Forelimb muscle (tissue), 1 donor: ENCODE measurements at regions not wholly inside any gene's neighbourhood (a gene's known extent, or its start where the extent isn't known, plus 50 kb on each side); places are given as distances from the start of the nearest gene placed in this dataset.
"Not testable (repeated sequence)": the region's sequence is repeated elsewhere in the genome, so short reads cannot be mapped to it uniquely, and the experiment has no call there.

Experiments
- DNase-seq: peaks from one replicate; pipeline ENCODE4 v3.0.0-alpha.2; 2013; ENCODE audit warnings: low read depth

DNA sequence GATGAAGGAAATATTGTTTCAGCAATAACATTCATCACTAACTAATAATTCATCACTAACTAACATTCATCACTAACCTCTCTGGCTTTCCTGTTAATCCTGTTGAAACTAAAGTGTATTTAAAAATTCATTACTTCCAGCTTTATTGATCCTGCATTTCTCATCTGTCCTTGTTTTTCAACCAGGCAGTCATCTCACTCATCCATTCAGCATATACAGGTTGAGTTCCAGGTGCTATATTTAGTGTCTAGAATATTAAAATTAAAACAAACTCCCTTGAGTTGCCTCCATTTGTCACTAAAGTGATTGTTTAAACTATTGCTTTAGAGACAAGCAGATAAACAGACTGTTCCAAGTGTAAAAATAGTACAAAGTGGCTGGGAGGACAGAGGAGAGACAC lies 58.1 kb downstream of the ATXN7L3B start:
- DNase-seq, result no peak

DNA sequence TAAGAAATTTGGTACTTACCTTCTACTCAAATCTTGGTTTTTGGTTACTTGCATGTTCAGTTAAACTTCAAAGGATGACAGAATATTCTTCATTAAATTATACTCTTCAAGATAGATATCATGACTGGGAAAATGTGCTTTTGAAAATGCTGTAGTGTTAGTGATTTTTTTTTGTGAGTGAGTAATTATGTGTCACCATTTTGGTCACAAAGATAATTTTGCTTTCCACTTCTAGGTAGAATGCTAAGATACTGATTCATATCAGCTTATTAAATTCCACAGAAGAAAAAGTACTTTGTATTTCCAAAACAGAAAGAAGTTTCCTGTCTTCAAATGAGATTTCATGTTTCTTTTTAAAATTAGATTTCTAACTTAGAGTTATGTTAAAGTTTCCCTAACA lies 61.2 kb downstream of the ATXN7L3B start:
- no peak for DNase-seq

DNA sequence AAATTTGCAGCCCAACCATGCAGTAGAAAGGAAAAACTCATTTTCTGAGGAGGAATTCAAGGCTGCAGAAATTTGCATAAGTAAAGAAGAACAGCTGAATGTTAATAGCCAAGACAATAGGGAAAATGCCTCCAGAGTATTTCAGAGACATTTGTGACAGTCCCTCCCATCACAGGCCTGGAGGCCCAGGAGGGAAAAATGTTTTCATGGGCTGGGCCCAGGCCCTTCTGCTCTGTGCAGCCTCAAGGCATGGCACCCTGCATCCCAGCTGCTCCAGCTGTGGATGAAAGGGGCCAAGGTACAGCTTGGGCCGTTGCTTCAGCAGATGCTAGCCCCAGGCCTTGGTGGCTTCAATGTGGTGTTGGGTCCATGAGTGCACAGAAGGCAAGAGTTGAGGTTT lies 62.3 kb downstream of the ATXN7L3B start:
- no peak for DNase-seq

DNA sequence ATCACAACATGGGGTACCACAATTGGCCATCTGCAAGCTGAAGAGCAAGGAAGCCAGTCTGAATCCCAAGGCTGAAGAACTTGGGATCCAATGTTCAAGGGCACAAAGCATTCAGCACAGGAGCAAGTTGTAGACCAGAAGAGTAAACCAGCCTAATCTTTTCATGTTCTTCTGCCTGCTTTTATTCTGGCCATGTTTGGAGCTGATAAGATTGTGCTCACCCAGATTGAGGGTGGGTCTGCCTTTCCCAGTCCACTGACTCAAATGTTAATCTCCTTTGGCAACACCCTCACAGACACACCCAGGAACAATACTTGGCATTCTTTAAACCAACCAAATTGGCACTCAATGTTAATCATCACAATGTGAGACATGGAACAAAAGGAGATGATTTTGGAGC lies 63.2 kb downstream of the ATXN7L3B start:
- DNase-seq, result not testable (repeated sequence)

DNA sequence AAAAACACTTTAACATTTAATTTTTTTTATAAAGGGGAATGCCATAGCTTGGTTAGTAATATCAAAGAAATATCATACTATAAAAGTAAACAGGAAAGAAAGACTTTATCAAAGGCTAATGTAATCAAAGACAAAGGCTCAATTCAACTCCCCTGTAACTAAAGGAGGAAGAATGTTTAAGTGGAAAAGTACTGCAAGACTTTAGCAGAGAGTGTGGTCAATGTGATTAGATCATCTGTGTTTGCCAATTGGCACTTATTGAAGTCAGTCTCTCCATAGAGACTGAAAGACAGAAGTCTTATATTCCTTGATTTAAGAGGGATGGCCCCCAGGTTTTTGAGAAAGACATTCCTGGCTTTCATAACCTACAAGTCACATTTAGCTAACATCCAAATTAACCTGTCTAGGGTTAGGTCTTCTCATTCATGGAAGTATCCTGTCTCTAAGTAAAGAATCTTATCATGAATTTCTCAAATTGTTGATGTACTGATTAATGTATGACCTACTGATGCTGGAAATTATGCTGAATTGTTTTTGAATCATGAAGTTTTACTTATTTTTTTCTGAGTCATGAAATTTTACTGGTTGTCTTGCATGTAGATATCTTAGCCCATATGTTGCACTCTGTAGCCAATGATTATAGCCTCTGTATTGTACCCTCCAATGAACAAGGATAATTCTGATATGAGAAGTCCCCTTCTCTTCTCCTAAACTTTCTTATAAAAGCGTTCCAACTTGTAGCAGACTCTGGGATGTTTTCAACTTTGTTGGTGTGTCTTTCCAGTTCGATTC lies 65.4 kb downstream of the ATXN7L3B start:
- DNase-seq, result no peak

DNA sequence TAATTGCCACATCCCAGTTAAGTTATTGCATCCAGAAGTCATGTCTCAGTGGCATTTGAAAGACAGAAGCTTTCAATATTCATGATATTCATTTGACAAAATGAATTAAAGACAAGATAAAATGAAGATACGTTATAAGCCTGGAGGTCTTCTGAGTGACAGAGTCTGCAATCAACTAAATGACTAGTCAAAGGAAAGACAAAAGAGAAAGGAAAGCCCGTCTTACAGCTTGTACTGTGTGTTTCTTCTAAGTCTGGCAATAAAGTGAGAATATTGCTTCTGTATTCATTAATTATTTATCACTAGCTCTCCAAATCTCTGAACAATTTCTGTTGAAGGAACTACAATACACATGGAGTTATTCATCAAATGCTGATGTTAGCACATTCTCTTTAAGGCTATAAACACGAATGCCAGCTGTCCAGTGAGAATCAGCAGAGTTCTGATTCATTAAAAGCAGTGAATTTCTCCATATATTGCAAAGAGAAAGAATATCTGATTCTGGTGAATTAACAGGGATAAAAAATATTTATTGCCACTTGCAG lies 70.7 kb downstream of the ATXN7L3B start:
- DNase-seq, result no peak

DNA sequence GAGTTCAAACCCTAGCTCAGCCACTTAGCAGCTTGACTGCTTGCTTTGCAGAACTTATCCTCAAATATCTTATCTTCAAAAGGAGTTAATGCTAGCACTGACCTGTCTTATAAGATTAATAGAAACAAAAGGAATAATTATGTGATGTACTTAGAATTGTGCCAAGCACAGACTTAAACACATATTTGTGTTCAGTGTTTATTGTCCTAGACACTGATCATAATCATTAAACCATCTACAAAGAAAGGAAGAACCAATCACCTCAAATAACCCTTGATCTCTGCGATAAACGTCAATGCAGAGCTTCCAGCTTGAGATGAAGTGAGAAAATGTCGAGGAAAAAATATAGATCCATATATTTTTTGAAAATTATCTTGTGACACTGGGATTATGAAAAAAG lies 73.1 kb downstream of the ATXN7L3B start:
- no peak for DNase-seq

DNA sequence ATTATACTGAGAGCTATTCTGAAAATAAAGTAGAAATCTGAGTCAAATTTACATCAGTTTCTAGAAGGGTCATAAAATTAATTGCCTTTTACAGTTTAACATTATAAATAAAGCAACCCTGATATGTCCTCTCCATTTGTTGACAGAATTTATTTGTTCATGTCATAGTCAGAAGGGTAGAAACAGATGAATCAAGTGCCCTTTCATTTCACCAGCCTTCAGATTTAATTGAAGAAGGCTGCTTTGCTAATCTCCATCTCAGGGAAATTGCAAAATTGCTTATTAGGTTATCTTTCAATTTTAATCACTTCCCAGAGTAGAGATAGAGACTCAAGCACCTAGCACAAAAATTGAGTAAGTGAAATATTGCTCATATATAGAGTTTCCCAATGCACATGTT lies 76.8 kb downstream of the ATXN7L3B start:
- DNase-seq, result no peak

DNA sequence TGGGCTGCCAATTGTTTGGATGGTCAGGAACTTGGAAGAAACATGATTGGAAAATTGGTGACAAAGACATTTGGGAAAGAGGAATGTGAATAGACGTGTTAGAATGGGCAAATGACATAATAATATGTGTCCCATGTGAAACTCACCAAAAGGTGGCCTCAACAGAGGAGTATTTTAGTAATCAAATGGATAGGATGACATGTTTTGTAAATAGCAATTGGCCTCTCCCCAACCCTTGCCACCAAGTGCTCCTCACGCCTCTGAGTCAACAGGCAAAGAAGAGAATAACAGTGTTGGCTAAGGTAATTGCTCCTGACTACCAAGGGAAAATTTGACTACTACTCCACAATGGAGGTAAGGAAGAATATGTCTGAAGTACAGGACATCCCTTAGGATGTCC lies 81.4 kb downstream of the ATXN7L3B start:
- DNase-seq, result no peak

DNA sequence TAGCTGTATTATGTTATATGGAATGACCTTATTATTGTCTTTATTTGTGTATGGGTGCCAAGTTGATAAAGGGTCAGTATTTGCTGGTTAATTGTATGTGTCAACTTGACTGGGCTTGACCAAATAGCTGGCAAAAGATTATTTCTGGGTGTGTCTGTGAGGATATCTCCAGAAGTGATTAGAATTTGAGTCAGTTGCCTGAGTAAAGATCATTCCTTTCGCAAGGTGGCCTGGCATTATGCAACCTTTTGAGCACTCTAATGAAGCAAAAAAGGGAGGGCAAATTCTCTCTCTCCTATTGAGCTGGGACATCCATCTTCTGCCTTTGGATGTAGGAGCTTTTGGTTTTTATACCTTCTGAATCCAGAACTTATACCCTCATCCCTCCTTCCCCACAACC lies 82.2 kb downstream of the ATXN7L3B start:
- no peak for DNase-seq

DNA sequence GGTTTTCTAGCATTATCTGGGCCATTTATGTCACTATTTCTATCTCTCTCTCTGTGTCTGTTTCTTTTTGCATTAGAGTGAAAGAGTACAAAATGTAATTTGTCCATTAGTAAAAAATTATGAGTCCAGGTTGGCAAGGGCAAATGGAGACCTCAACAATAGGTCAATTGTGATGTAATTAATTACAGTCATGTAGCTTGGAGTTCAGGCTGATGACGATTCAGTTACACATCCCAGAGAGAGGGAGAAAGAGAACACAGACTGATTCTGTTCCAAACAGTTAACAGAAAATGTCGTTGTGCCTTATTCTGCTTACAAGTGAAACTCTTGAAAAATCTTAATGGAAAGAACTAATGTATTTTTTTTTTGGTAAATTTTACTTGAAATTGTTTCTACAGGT lies 83.3 kb downstream of the ATXN7L3B start:
- no peak for DNase-seq

DNA sequence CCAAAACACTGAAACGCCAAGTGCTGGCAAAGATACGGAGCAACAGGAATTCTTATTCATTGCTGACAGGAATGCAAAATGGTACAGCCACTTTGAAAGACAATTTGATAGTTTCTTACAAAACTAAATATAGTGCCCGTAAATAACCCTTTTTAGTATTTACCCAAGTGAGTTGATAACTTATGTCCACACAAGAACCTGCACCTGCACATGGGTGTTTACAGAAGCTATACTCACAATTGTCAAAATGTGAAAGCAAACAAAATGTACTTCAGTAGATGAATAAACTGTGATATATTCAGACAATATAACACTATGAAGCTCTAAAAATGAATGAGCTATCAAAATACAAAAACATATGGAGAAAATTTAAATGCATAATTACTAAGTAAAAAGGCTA lies 86.6 kb downstream of the ATXN7L3B start:
- no peak for DNase-seq

DNA sequence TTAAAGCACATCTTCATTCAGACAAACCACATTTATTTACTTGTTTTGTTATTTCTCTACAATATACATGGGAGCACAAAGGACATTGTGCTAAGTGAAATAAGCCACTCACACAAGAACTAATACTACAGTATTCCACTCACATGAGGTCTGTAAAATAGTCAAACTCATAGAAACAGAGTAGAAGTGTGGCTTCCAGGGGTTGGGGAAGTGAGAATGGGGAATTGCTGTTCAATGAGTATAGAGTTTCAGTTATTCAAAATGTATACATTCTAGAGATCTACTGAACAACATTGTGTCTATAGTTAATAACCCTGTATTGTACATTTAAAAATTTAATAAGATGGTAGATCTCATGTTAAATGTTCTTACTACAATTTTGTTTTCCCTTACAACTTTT lies 88.8 kb downstream of the ATXN7L3B start:
- no peak for DNase-seq

DNA sequence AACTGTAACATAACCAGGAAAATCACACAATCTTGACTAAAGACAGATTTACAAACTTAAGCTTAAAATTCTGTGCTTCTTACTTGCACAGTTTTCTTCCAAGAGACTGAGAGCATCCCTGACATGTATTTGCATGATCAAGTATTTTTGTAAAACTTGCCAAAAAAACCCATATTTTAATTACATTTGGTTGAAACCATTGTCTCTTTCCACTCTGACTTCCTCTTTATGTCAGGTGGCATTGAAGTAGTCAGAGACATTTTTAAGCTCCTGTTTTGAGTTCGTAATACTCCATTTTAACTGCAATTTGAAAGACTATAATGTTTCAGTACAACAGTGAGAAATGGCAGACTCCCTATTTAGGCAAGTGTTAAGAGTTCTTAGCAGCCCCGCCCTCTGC lies 103.6 kb downstream of the ATXN7L3B start:
- DNase-seq, result no peak

DNA sequence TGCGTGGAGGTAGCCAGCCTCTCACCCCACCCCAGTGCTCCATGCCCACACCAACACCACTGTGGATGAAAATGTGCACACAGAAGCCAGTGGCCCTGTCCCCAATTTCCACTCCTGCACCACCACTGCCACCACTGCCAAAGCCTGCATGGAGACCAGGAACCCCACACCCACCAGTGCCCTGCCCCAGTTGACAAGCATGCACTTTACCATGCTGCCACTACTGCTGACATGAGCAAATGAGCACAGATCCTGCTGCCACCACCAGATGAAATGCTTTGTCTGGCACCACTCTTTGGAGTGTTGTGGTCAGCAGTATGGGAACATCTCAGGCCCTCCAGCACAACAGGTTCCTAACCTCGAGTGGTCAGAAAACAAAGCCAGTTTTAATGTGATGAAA lies 104.1 kb downstream of the ATXN7L3B start:
- DNase-seq, result no peak

DNA sequence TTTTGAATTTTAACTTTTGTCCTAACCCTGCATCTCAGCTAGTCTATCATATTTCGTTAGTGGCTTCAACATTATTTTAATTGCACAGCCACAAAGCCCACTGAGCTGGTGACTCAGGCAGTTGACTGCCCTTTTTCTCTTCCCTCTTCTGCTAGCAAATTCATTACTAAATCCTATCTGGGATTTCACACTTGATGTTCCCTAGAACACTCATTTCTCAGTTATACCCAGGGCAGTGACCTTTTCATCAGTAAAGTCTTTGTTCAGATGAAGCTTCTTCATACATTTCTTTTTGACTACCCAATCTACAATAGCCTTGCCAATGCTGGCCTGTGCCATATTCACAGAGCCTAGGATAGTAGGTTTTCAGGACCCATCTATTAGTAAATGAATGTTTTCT lies 107.0 kb downstream of the ATXN7L3B start:
- no peak for DNase-seq

DNA sequence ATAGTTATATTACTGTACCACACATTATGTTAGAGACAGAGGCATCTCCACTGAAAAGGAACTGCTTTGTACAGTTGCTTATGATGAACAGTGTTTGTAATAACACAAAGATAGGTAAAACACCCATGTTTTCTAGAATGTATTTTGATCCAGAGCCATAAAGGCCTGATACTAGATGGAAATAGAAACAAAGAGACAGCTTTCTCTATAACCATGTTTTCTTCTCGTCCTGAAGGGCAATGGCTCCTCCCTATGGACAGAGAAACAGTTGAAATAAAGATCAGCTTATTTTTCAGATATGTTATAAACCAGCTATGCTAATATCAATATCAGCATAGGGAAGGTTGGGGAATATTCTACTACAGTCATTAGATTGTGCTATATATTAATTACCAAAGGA lies 109.2 kb downstream of the ATXN7L3B start:
- no peak for DNase-seq

DNA sequence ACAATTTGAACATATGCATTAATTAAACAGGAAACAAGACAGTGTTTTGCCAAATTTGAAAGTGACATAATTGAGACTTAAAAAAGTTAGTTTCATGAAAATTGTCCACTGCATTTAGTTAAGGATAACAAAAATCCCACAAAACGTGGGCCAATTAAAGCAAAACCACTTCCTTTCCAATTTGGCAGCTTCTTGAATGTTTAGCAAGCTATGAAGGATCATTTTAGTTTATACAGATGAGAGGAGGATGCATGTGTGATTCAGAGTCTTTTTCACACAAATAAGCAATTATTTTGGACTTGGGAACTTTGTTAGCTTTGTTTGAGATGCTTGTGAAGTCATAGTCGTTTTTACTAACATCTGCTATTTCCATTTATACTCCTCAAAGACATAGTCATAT lies 109.6 kb downstream of the ATXN7L3B start:
- no peak for DNase-seq

DNA sequence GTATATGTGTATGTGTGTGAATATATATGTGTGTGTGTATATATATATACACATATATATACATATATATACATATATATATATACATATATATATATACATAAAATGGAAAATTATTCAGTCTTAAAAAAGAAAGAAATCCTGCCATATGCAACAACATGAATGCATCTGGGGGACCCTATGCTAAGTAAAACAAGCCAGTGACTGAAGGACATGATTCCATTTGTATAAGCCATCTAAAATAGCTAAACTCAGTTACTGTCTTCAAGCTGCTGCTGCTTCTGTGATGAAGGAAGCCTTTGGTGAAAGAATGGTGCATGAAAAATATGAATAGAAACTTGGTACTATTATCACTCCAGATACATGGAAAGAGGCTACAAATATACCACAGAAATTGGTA lies 118.6 kb downstream of the ATXN7L3B start:
- no peak for DNase-seq

DNA sequence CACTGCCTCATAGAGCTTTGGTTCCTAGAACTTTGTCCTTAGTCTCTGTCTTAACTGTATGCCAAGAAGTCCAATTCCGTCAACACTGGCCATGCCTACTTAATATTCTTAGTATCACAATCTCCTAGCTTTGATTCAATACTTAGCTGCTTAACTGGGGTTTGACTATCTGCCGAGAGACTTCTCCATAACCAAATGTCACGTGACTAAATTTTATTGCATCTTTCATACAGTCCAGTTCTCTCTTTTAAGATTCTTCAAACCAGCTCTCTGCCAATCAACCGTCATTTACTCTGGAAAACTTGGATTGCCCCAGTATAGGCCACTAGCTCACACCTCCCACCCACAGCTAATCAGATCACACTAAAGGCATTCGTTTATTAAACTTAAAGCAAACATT lies 122.8 kb downstream of the ATXN7L3B start:
- DNase-seq, result no peak

DNA sequence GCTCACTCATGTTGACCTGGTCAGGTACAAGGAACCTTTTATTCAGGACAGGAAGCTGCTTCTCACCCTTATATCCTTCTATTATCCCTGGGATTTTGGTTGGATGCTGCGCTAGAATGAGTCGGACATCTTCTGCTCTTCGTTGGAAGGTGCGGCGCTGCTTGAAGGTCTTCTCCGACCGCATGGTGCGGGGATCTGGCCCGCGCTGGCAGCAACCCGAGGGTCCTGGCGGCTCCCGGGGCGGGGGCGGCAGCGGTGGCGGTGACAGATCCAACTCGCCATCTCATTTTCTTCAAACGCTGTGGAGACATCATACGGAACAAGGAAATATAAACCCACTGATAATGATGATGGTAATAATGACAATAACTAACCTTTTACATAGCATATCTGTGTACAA lies 126.3 kb downstream of the ATXN7L3B start:
- no peak for DNase-seq

DNA sequence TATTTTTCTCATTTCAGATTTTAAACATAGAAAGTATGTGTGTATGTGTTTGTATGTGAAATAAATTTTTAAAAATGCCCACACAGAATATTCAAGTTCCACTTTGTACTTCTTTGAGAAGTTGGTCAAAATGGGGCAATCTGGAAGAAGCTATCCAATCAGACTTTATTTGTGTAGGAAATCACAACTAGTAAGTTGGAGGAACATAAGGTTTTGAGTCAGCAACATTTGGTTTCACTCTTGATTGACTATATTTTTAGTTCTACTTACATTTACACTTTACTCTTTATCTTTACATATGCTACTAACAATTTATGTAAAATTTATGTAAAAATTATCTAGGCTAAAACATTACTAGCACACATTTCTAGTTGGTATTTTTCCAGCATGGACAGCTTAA lies 128.1 kb downstream of the ATXN7L3B start:
- no peak for DNase-seq

DNA sequence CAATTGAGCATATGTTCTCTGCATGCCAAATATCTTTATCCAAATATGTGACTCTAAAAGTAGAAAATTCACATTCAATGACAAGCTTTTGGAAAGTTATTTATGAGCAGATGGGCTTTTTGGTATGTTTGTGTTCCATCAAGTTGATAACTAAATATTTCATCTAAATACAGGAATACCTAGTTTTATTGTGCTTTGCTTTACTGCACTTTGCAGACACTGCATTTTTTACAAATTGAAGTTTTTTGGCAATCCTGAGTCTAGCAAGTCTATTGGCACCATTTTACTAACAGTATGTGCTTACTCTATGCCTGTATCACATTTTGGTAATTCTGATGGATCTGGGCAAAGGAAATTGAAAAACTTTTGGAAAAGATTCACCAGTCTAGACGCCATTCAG lies 133.8 kb downstream of the ATXN7L3B start:
- no peak for DNase-seq

DNA sequence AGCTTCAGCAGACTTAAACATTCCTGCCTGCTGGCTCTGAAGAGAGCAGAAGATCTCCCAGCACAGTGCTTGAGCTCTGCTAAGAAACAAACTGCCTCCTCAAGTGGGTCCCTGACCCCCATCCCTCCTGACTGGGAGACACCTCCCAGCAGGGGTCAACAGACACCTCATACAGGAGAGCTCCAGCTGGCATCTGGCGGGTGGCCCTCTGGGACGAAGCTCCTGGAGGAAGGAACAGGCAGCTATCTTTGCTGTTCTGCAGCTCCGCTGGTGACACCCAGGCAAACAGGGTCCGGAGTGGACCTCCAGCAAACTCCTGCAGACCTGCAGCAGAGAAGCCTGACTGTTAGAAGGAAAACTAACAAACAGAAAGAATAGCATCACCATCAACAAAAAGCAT lies 139.3 kb downstream of the ATXN7L3B start:
- DNase-seq, result not testable (repeated sequence)
